ENCODE measurements at regions not wholly inside any gene's neighbourhood (a gene's known extent, or its start where the extent isn't known, plus 50 kb on each side); places are given as distances from the start of the nearest gene placed in this dataset.

DNA sequence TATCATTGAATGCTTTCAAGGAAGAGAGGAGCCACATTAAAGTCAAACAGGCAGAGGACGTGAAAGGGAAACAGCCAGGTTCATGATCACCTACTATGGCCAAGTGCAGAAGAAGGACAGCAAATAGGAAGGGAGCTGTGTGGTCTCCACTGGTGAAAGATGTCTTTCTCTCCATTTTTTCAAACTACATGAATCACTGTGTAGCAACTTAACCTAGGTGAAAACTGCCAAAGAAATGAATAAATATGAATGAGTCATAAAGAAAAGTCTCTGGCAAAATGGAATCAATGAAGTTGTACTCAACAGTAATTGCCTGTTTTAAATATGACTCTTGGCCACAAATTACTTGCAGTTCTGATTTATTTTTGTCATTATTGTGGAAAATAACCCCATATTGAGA is 452.6 kb upstream of the PKDCC start:
- no peak for TF ChIP-seq FOXP2 (optimal IDR thresholded peaks at IDR 0.05; ENCODE audit: borderline replicate concordance, extremely low read depth, extremely low read length, insufficient read depth)
- TF ChIP-seq, protein P1, sequence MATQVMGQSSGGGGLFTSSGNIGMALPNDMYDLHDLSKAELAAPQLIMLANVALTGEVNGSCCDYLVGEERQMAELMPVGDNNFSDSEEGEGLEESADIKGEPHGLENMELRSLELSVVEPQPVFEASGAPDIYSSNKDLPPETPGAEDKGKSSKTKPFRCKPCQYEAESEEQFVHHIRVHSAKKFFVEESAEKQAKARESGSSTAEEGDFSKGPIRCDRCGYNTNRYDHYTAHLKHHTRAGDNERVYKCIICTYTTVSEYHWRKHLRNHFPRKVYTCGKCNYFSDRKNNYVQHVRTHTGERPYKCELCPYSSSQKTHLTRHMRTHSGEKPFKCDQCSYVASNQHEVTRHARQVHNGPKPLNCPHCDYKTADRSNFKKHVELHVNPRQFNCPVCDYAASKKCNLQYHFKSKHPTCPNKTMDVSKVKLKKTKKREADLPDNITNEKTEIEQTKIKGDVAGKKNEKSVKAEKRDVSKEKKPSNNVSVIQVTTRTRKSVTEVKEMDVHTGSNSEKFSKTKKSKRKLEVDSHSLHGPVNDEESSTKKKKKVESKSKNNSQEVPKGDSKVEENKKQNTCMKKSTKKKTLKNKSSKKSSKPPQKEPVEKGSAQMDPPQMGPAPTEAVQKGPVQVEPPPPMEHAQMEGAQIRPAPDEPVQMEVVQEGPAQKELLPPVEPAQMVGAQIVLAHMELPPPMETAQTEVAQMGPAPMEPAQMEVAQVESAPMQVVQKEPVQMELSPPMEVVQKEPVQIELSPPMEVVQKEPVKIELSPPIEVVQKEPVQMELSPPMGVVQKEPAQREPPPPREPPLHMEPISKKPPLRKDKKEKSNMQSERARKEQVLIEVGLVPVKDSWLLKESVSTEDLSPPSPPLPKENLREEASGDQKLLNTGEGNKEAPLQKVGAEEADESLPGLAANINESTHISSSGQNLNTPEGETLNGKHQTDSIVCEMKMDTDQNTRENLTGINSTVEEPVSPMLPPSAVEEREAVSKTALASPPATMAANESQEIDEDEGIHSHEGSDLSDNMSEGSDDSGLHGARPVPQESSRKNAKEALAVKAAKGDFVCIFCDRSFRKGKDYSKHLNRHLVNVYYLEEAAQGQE (IDR thresholded peaks at IDR 0.05; ENCODE audit: insufficient read depth in 1 of 2, low read depth in 2 of 2, low read length in 2 of 2) = no peak
- no peak for TF ChIP-seq TAF1 (IDR thresholded peaks at IDR 0.05; ENCODE audit: borderline replicate concordance, insufficient read depth, low read length)
- TF ChIP-seq POLR2AphosphoS5 (IDR thresholded peaks at IDR 0.05; ENCODE audit: low read depth, low read length) = no peak
- TF ChIP-seq SIN3A (IDR thresholded peaks at IDR 0.05; ENCODE audit: borderline replicate concordance, insufficient read depth, low read length) = no peak

DNA sequence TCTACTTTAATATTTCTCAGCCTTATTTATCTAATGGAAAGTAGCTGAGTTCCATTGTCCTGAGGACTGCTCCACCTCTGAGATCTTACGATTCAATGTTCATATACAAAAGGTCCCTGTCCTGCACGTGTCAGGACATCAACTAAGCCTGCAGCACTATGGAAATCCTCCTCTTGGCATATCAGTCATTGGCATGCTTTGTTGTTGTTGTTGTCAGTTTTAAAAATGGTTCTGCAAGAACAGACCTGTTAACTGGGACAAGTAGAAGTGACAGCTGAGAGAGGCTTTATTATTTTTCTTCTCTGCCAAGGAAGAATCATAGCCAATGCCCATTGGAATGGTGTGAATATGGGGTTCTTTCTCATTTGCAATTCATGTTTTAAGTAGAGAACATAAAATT is 450.1 kb upstream of the PKDCC start:
- no peak for TF ChIP-seq FOXP2 (optimal IDR thresholded peaks at IDR 0.05; ENCODE audit: borderline replicate concordance, extremely low read depth, extremely low read length, insufficient read depth)
- TF ChIP-seq POLR2AphosphoS5 (IDR thresholded peaks at IDR 0.05; ENCODE audit: low read depth, low read length) = no peak
- no peak for TF ChIP-seq SIN3A (IDR thresholded peaks at IDR 0.05; ENCODE audit: borderline replicate concordance, insufficient read depth, low read length)
- TF ChIP-seq TAF1 (IDR thresholded peaks at IDR 0.05; ENCODE audit: borderline replicate concordance, insufficient read depth, low read length) = no peak
- TF ChIP-seq, protein P1 (IDR thresholded peaks at IDR 0.05; ENCODE audit: insufficient read depth in 1 of 2, low read depth in 2 of 2, low read length in 2 of 2) = no peak

DNA sequence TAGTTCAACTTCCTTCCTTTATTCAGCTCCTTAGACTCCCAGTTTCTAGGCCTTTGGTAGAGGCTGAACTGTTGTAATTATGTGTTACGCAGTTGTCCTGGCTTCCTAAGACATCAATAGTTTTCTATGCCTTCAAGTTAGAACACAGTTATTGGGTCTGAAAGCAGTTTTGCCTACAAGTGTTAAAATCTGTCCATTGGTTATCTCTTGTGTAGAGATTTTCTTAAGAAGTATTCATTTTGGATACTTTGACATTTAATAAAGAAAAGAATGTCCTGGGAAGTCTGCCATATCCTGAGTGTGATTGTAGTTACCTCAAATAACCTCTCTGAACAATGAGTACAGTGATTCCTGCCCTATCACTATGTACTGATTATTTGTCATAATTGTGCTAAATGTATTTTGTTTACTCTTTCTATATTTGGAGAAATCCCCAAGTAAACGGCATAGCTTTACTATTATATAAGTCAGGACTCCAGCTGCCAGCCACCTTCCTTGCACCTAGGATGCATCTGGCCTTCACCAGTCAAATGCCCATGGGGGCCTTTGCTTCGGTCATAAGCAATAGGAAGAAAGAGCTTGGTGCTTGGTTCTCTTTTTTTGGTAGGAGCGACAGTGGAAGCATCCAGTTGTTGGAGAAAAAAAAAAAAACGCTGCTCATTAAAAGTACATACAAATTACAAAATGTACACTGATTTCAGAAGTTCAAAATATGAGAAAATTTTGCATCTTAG is 449.5 kb upstream of the PKDCC start:
- TF ChIP-seq, protein P1 (IDR thresholded peaks at IDR 0.05; ENCODE audit: insufficient read depth in 1 of 2, low read depth in 2 of 2, low read length in 2 of 2) = no peak
- TF ChIP-seq POLR2AphosphoS5 (IDR thresholded peaks at IDR 0.05; ENCODE audit: low read depth, low read length) = no peak
- no peak for TF ChIP-seq FOXP2 (optimal IDR thresholded peaks at IDR 0.05; ENCODE audit: borderline replicate concordance, extremely low read depth, extremely low read length, insufficient read depth)

DNA sequence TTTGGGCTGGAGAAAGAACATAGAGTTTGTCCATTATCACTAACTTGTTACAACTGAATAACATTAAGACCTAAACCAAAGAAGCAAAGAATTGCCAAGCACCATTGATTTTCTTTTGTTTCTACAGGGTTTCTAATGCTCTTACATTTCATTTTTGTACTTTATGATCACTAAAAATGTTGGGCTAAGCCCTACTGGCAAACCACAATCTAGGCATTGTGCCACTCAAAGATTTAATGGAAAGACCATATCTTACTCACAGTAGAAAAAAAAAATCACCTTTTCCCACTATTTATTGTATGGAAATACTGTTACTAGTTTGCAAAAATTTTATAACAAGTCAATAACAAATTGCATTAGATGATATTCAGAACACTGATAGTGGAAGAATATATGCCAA is 447.4 kb upstream of the PKDCC start:
- TF ChIP-seq POLR2AphosphoS5 (IDR thresholded peaks at IDR 0.05; ENCODE audit: low read depth, low read length) = no peak
- TF ChIP-seq TAF1 (IDR thresholded peaks at IDR 0.05; ENCODE audit: borderline replicate concordance, insufficient read depth, low read length) = no peak
- no peak for TF ChIP-seq SIN3A (IDR thresholded peaks at IDR 0.05; ENCODE audit: borderline replicate concordance, insufficient read depth, low read length)
- TF ChIP-seq FOXP2 (optimal IDR thresholded peaks at IDR 0.05; ENCODE audit: borderline replicate concordance, extremely low read depth, extremely low read length, insufficient read depth) = no peak
- TF ChIP-seq, protein P1 (IDR thresholded peaks at IDR 0.05; ENCODE audit: insufficient read depth in 1 of 2, low read depth in 2 of 2, low read length in 2 of 2) = no peak
